Fibroblast of mammary gland (primary cell): ENCODE measurements at regions not wholly inside any gene's neighbourhood (a gene's known extent, or its start where the extent isn't known, plus 50 kb on each side); places are given as distances from the start of the nearest gene placed in this dataset.
"Not testable (repeated sequence)": the region's sequence is repeated elsewhere in the genome, so short reads cannot be mapped to it uniquely, and the experiment has no call there.

Source experiments
- DNase-seq: peaks from one replicate; pipeline ENCODE4 v3.0.0-alpha.2; 2010; ENCODE audit warnings: low read depth
- H3K4me3 ChIP-seq: 2 replicates; pipeline ENCODE4 v1.5.1; 2011; ENCODE audit warnings: low read depth, mild to moderate bottlenecking, low read length, moderate library complexity; ENCODE audit not compliant: control insufficient read depth
- TF ChIP-seq, protein P1 (sequence below): conservative IDR thresholded peaks from 2 replicates; pipeline ENCODE4 v1.5.1; 2011; ENCODE audit warnings: low read depth, low read length, inconsistent platforms; ENCODE audit not compliant: control insufficient read depth, insufficient read depth

DNA sequence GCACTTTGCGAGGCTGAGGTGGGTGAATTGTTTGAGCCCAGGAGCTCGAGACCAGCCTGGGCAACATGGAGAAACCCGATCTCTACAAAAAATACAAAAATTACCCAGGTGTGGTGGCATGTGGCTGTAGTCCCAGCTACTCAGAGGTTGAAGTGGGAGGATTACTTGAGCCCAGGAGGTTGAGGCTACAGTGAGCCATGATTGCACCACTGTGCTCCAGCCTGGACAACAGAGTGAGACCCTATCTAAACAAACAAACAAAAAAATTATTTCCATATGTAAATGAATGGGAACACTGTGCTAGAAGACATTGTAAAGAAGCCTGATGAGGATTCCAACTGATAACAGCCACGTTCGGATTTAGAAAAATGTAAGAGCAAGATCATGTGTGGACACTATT lies 154.2 kb downstream of the ZFP64 start:
- TF ChIP-seq, protein P1, sequence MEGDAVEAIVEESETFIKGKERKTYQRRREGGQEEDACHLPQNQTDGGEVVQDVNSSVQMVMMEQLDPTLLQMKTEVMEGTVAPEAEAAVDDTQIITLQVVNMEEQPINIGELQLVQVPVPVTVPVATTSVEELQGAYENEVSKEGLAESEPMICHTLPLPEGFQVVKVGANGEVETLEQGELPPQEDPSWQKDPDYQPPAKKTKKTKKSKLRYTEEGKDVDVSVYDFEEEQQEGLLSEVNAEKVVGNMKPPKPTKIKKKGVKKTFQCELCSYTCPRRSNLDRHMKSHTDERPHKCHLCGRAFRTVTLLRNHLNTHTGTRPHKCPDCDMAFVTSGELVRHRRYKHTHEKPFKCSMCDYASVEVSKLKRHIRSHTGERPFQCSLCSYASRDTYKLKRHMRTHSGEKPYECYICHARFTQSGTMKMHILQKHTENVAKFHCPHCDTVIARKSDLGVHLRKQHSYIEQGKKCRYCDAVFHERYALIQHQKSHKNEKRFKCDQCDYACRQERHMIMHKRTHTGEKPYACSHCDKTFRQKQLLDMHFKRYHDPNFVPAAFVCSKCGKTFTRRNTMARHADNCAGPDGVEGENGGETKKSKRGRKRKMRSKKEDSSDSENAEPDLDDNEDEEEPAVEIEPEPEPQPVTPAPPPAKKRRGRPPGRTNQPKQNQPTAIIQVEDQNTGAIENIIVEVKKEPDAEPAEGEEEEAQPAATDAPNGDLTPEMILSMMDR: no peak
- H3K4me3 ChIP-seq: no peak overlapping the region
- no peak for DNase-seq

- TF ChIP-seq, protein P1: no peak
- no peak overlapping the region for H3K4me3 ChIP-seq
- DNase-seq: no peak
Observed at GRCh38 chr20:52035977-52036376, 155.6 kb downstream of the ZFP64 start.

DNA sequence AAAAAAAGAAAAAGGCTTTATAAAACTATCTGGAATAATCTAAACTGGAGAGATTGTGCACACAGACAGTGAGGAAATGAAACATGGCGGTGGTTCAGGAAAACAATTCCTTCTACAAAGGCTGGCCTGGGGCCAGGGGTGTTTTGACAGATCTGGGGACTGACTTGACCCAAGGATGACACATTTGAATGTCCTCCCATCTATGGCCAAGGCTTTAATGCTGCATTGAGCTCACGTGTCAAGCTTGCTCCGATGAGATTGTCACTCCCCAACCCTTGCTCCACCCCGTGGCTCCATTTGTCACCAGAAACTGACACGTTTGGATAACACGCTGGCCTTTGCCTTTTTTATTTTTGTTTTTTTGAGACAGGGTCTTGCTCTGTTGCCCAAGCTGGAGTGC lies 156.1 kb downstream of the ZFP64 start:
- no peak overlapping the region for H3K4me3 ChIP-seq
- TF ChIP-seq, protein P1: no peak
- no peak for DNase-seq

- TF ChIP-seq, protein P1: no peak
- no peak overlapping the region for H3K4me3 ChIP-seq
- no peak for DNase-seq
Observed at GRCh38 chr20:52034581-52034980, 157.0 kb downstream of the ZFP64 start.

GRCh38 chr20:52033313-52033712 lies 158.3 kb downstream of the ZFP64 start:
- TF ChIP-seq, protein P1: no peak
- DNase-seq: no peak
- no peak overlapping the region for H3K4me3 ChIP-seq

GRCh38 chr20:52032304-52032683 lies 159.3 kb downstream of the ZFP64 start:
- H3K4me3 ChIP-seq, DNase-seq: not testable (repeated sequence)

- no peak overlapping the region for H3K4me3 ChIP-seq
- peak; percentile 74 for DNase-seq
- TF ChIP-seq, protein P1: no peak
Observed at GRCh38 chr20:52031563-52032303, 159.8 kb downstream of the ZFP64 start.
